CD14-positive monocyte (primary cell): ENCODE measurements at regions not wholly inside any gene's neighbourhood (a gene's known extent, or its start where the extent isn't known, plus 50 kb on each side); places are given as distances from the start of the nearest gene placed in this dataset. TPM values are rescaled to one million over a fixed set of nuclear protein-coding genes. Genes with fewer than 3 reads are reported as not detected.

Source experiments
- DNase-seq, 3 donors: peaks; one replicate each; pipeline ENCODE4 v3.0.0-alpha.2; 2011 to 2022
- H2AFZ ChIP-seq: 2 replicates; pipeline ENCODE4 v1.6.0; 2012; ENCODE audit warnings: mild to moderate bottlenecking, low read depth, low read length, inconsistent platforms; ENCODE audit not compliant: insufficient read depth, poor library complexity, severe bottlenecking
- H3K27ac ChIP-seq, 2 donors: 1 replicate in 1 of 2; 2 replicates in 1 of 2; pipeline ENCODE4 v1.5.1; 2012 to 2013; ENCODE audit warnings: low read length in 2 of 2, control low read depth in 1 of 2, inconsistent platforms in 1 of 2, low read depth in 1 of 2, mild to moderate bottlenecking in 1 of 2
- H3K27me3 ChIP-seq, 2 donors: one replicate each; pipeline versions ENCODE4 v1.6.0 to v1.6.1; 2011 to 2013; ENCODE audit warnings: low read length in 2 of 2; ENCODE audit not compliant: control insufficient read depth in 2 of 2, insufficient read depth in 2 of 2
- H3K36me3 ChIP-seq, 2 donors: replicated peaks in 1 of 2; 1 replicate in 1 of 2; 2 replicates in 1 of 2; pipeline versions ENCODE4 v1.5.1 to v1.6.1; 2012 to 2013; ENCODE audit warnings: low read length in 2 of 2, control low read depth in 1 of 2, inconsistent platforms in 1 of 2, mild to moderate bottlenecking in 1 of 2; ENCODE audit not compliant: insufficient read depth in 2 of 2, control insufficient read depth in 1 of 2
- H3K4me1 ChIP-seq, 2 donors: 1 replicate in 1 of 2; 2 replicates in 1 of 2; pipeline versions ENCODE4 v1.5.1 to v1.6.1; 2012 to 2013; ENCODE audit warnings: low read length in 2 of 2, control low read depth in 1 of 2, inconsistent platforms in 1 of 2, mild to moderate bottlenecking in 1 of 2, moderate library complexity in 1 of 2; ENCODE audit not compliant: insufficient read depth in 2 of 2, control insufficient read depth in 1 of 2
- H3K4me2 ChIP-seq: replicated peaks from 2 replicates; pipeline ENCODE3; 2012; ENCODE audit warnings: low read length, moderate library complexity, mild to moderate bottlenecking; ENCODE audit not compliant: poor library complexity, severe bottlenecking; ENCODE audit errors: extremely low read depth
- H3K4me3 ChIP-seq, 3 experiments: fragments of 200-600 bp in 1 of 3; sonication (generic) in 1 of 3; replicated peaks in 1 of 3; 1 replicate in 2 of 3; 2 replicates in 1 of 3; pipeline ENCODE4 v1.5.1; 2011 to 2013; ENCODE audit warnings: low read length in 3 of 3, mild to moderate bottlenecking in 3 of 3, control low read depth in 2 of 3, low read depth in 2 of 3, inconsistent platforms in 1 of 3, moderate library complexity in 1 of 3
- H3K79me2 ChIP-seq: 2 replicates; pipeline ENCODE4 v1.6.0; 2012; ENCODE audit warnings: mild to moderate bottlenecking, control low read depth, inconsistent platforms, low read length, moderate library complexity; ENCODE audit not compliant: insufficient read depth
- H3K9ac ChIP-seq: 2 replicates; pipeline ENCODE4 v1.6.0; 2017; ENCODE audit warnings: low read length, mild to moderate bottlenecking; ENCODE audit not compliant: insufficient read depth, poor library complexity, severe bottlenecking
- H3K9me3 ChIP-seq, 2 donors: replicated peaks in 1 of 2; 1 replicate in 1 of 2; 2 replicates in 1 of 2; pipeline versions ENCODE4 v1.5.1 to v1.6.1; 2012 to 2013; ENCODE audit warnings: low read length in 2 of 2, control low read depth in 1 of 2; ENCODE audit not compliant: control insufficient read depth in 1 of 2, insufficient read depth in 1 of 2
- H4K20me1 ChIP-seq: 2 replicates; pipeline ENCODE4 v1.6.0; 2012; ENCODE audit warnings: mild to moderate bottlenecking, low read length, control low read depth, moderate library complexity; ENCODE audit not compliant: insufficient read depth
- H3K27ac Mint-ChIP-seq, 7 donors: one replicate each; pipeline ENCODE4 v1.8.0; 2020; ENCODE audit warnings: mild to moderate bottlenecking in 7 of 7, mixed read lengths in 7 of 7, moderate library complexity in 6 of 7, inconsistent platforms in 2 of 7
- H3K27me3 Mint-ChIP-seq, 3 donors: one replicate each; pipeline ENCODE4 v1.8.0; 2021 to 2022; ENCODE audit warnings: low read depth in 3 of 3, mild to moderate bottlenecking in 3 of 3, mixed read lengths in 3 of 3, moderate library complexity in 3 of 3, inconsistent platforms in 1 of 3
- H3K36me3 Mint-ChIP-seq, 2 donors: one replicate each; pipeline ENCODE4 v1.8.0; 2020; ENCODE audit warnings: mixed read lengths in 2 of 2, inconsistent platforms in 1 of 2, mild to moderate bottlenecking in 1 of 2
- H3K4me1 Mint-ChIP-seq: one replicate; pipeline ENCODE4 v1.8.0; 2020; ENCODE audit warnings: mild to moderate bottlenecking, mixed read lengths
- H3K4me3 Mint-ChIP-seq, 2 donors: one replicate each; pipeline ENCODE4 v1.8.0; 2020; ENCODE audit warnings: mild to moderate bottlenecking in 2 of 2, mixed read lengths in 2 of 2, moderate library complexity in 1 of 2
- H3K9me3 Mint-ChIP-seq, 7 donors: one replicate each; pipeline ENCODE4 v1.8.0; 2020 to 2022; ENCODE audit warnings: mixed read lengths in 7 of 7, mild to moderate bottlenecking in 6 of 7, moderate library complexity in 6 of 7, inconsistent platforms in 2 of 7
- CTCF ChIP-seq: fragments of 200-600 bp; IDR thresholded peaks from one replicate; pipeline ENCODE4 v1.8.0; 2022; ENCODE audit warnings: antibody characterized with exemption, mild to moderate bottlenecking
- WGBS: methylation state at CpG from one replicate; pipeline ENCODE4 v1.1.5; 2013; ENCODE audit warnings: missing lambda C conversion rate; ENCODE audit not compliant: insufficient coverage; 5-methylcytosine and 5-hydroxymethylcytosine counted together
- intact Hi-C, 2 donors: fragments of 100-400 bp; cut with micrococcal nuclease; formaldehyde crosslinking; loops; one replicate each; pipeline versions ENCODE4 v1.15.0 to v1.15.1; 2023
- small RNA-seq: library from RNA; depleted of rRNA; stranded (forward); fragments of <200 nt; gene quantifications from one replicate; pipeline ENCODE3, GENCODE V24; 2012; ENCODE audit warnings: low read depth; ENCODE audit not compliant: insufficient read length

DNA sequence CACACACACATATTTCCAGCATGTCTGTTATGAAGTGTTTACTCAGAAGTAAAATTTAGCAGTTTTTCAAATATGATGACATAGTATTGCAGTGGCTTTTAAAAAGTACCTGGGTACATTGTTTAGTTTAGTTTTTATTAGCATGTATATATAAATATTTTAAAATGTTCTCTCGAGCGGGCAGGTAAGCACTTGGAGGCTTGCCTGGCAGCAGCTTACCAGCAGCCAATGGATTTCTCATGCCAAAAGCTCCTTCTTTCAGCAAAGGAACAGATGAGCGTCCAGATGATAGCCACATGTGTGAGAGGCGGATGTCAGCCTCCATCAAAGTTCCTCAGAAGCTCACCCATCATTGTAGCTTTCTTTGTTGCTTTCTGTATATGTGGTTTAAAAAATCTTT lies 57.2 kb upstream of the LRIG3 start:
- no peak overlapping the region for H3K4me3 Mint-ChIP-seq
- H3K27ac Mint-ChIP-seq = no peak overlapping the region
- Histone ChIP-seq H3K79me2 (no peaks in the 10 kb centered on the region), H3K4me3 (no peak overlapping the region), H4K20me1 (no peaks in the 10 kb centered on the region), H3K4me2 (no peak overlapping the region), H3K4me1 (no peaks in the 10 kb centered on the region), H2AFZ (no peak overlapping the region), H3K9me3 (no peaks in the 10 kb centered on the region), H3K9ac (no peak overlapping the region), H3K27ac (no peak overlapping the region), H3K27me3 (no peaks in the 10 kb centered on the region), H3K36me3 (no peaks in the 10 kb centered on the region)
- DNase-seq = no peak
- TF ChIP-seq CTCF = no peak
- H3K27me3 Mint-ChIP-seq = peaks cover 0 to 2% (median 0%) of the 10 kb centered on the region in 3 donors
- H3K9me3 Mint-ChIP-seq = peaks cover 0 to 4% (median 2%) of the 10 kb centered on the region in 7 donors
- intact Hi-C loops = no loop called here
- WGBS = no CpG with 5 or more reads among the region's 4 CpGs
- H3K4me1 Mint-ChIP-seq = no peaks in the 10 kb centered on the region
- no peaks in the 10 kb centered on the region for H3K36me3 Mint-ChIP-seq

DNA sequence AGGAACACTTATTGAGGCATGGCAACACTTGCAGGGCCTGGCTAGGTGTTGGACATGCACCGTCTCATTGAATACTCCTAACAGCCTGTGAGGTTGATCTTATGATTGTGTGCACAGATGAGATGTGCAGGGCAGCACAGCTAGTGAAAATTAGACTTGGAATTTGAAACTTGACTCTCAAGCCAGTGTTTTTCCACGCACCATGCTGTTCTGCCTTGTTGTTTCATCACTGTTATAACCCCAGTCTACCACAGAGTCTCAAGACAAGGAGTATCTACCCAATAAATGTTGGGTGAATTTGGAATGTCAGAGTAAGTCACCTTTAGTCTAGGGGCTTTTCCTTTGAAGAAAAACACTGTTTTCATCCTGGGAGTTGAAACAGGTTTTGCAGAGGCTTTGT lies 55.8 kb upstream of the LRIG3 start:
- Histone ChIP-seq H3K27me3 (no peaks in the 10 kb centered on the region), H3K9me3 (no peaks in the 10 kb centered on the region), H2AFZ (no peak overlapping the region), H3K36me3 (no peaks in the 10 kb centered on the region), H4K20me1 (no peaks in the 10 kb centered on the region), H3K79me2 (no peaks in the 10 kb centered on the region), H3K4me3 (no peak overlapping the region), H3K9ac (no peak overlapping the region), H3K27ac (no peak overlapping the region), H3K4me1 (no peaks in the 10 kb centered on the region), H3K4me2 (no peak overlapping the region)
- no peaks in the 10 kb centered on the region for H3K36me3 Mint-ChIP-seq
- no peak overlapping the region for H3K4me3 Mint-ChIP-seq
- intact Hi-C loops = no loop called here
- H3K27ac Mint-ChIP-seq = no peak overlapping the region
- WGBS = no CpG with 5 or more reads among the region's 2 CpGs
- H3K27me3 Mint-ChIP-seq = peaks cover 0 to 2% (median 0%) of the 10 kb centered on the region in 3 donors
- peaks cover 0 to 5% (median 2%) of the 10 kb centered on the region in 7 donors for H3K9me3 Mint-ChIP-seq
- no peaks in the 10 kb centered on the region for H3K4me1 Mint-ChIP-seq
- no peak for DNase-seq
- no peak for TF ChIP-seq CTCF

Small RNAs in the stretch of these regions (small RNA-seq; reads per million reads assigned to genes)
- gene RNU6-279P = not detected
- gene RNU6-871P = not detected
